ENCODE measurements at regions not wholly inside any gene's neighbourhood (a gene's known extent, or its start where the extent isn't known, plus 50 kb on each side); places are given as distances from the start of the nearest gene placed in this dataset.

GRCh38 chr16:82514262-82514661 is 112.5 kb upstream of the CDH13 start:
- CTCF ChIA-PET: no interaction called here
- BruUV-seq (replicated peaks): no TSS peak
- H3K79me2 ChIP-seq (ENCODE audit: control insufficient read depth, insufficient read depth, low read length): no peaks in the 10 kb centered on the region
- no peak overlapping the region for H3K4me3 ChIP-seq (replicated peaks in 1 of 3; ENCODE audit: insufficient read depth in 1 of 3, low read depth in 1 of 3, low read length in 3 of 3)
- H3K9me1 ChIP-seq (replicated peaks; ENCODE audit: control insufficient read depth, extremely low read depth, insufficient read depth, low read length): no peaks in the 10 kb centered on the region
- H3K27ac ChIP-seq (ENCODE audit: insufficient read depth, low read depth, low read length): no peak overlapping the region
- dilution Hi-C loops (cut with MboI; ENCODE audit: extremely low pct_ligation_motif_present, low sequenced_read_pairs) (no loop called here), intact Hi-C loops (cut with micrococcal nuclease) (no loop called here)
- H4K20me1 ChIP-seq (replicated peaks; ENCODE audit: control insufficient read depth, extremely low read depth, insufficient read depth, low read length): no peaks in the 10 kb centered on the region
- no peaks in the 10 kb centered on the region for H3K36me3 ChIP-seq (ENCODE audit: control insufficient read depth in 2 of 2, extremely low read depth in 1 of 2, insufficient read depth in 2 of 2, low read length in 2 of 2)
- DNase-seq (ENCODE audit: low read depth, low spot score): no peak
- no peak overlapping the region for H3K9ac ChIP-seq (replicated peaks; ENCODE audit: extremely low read depth, insufficient read depth, low read length)
- H3K4me1 ChIP-seq (ENCODE audit: control insufficient read depth, extremely low read depth, insufficient read depth, low read length): no peaks in the 10 kb centered on the region
- POLR2A ChIA-PET: no interaction called here
- FAIRE-seq: no peak
- peaks cover 2 to 4% of the 10 kb centered on the region in 2 experiments for H3K27me3 ChIP-seq (ENCODE audit: control insufficient read depth in 2 of 2, insufficient read depth in 2 of 2, low read length in 2 of 2)
- no peaks in the 10 kb centered on the region for H3K9me3 ChIP-seq (replicated peaks; ENCODE audit: control insufficient read depth, insufficient read depth, low read length)
- H2AFZ ChIP-seq (ENCODE audit: low read depth, low read length): no peak overlapping the region
- no peak overlapping the region for H3K4me2 ChIP-seq (ENCODE audit: insufficient read depth, low read length)
- TF ChIP-seq CTCF (IDR thresholded peaks at IDR 0.05; ENCODE audit: extremely low read depth in 1 of 2, insufficient read depth in 1 of 2, low read depth in 1 of 2, low read length in 2 of 2) (no peak), EZH2 (IDR thresholded peaks at IDR 0.05; ENCODE audit: borderline replicate concordance, low read depth, low read length, severe bottlenecking) (no peak), MYC (IDR thresholded peaks at IDR 0.05; ENCODE audit: low read depth, low read length) (no peak), POLR2A (IDR thresholded peaks at IDR 0.05; ENCODE audit: low read depth, low read length) (no peak), MAX (IDR thresholded peaks at IDR 0.05; ENCODE audit: insufficient read depth, insufficient read length) (no peak), FOS (IDR thresholded peaks at IDR 0.05; ENCODE audit: borderline replicate concordance, insufficient read depth, low read length) (no peak), POLR2AphosphoS5 (IDR thresholded peaks at IDR 0.05; ENCODE audit: insufficient read depth, low read depth, low read length) (no peak), JUN (IDR thresholded peaks at IDR 0.05; ENCODE audit: borderline replicate concordance, insufficient read depth, insufficient read length, low read depth) (no peak), GATA2 (IDR thresholded peaks at IDR 0.05; ENCODE audit: insufficient read depth, insufficient read length, low read depth, low read length) (no peak)

Data from endothelial cell of umbilical vein (primary cell).